ENCODE measurements at regions not wholly inside any gene's neighbourhood (a gene's known extent, or its start where the extent isn't known, plus 50 kb on each side); places are given as distances from the start of the nearest gene placed in this dataset.

DNA sequence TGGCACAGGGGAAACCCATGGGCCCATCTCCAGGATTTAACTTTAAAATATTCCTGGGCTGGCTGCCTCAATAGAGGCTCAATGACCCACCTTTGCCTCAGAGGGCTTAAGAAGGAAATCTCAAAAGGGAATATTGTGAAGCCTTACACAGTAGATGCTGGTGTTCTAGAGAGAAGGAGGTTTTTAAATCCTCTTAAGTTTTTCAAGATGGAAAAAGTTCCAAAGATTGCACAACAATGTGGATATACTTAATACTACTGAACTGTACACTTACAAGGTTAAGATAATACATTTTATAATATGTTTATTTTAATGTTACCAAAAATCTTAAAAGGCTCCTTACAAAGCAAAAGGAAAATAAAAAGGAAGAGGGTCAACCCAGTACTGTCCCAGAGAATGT is 54.9 kb upstream of the LCLAT1 start:
- TF ChIP-seq, protein P1, sequence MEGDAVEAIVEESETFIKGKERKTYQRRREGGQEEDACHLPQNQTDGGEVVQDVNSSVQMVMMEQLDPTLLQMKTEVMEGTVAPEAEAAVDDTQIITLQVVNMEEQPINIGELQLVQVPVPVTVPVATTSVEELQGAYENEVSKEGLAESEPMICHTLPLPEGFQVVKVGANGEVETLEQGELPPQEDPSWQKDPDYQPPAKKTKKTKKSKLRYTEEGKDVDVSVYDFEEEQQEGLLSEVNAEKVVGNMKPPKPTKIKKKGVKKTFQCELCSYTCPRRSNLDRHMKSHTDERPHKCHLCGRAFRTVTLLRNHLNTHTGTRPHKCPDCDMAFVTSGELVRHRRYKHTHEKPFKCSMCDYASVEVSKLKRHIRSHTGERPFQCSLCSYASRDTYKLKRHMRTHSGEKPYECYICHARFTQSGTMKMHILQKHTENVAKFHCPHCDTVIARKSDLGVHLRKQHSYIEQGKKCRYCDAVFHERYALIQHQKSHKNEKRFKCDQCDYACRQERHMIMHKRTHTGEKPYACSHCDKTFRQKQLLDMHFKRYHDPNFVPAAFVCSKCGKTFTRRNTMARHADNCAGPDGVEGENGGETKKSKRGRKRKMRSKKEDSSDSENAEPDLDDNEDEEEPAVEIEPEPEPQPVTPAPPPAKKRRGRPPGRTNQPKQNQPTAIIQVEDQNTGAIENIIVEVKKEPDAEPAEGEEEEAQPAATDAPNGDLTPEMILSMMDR (IDR thresholded peaks at IDR 0.05), result no peak
- TF ChIP-seq POLR2A (IDR thresholded peaks at IDR 0.05), result no peak
